ENCODE measurements at regions not wholly inside any gene's neighbourhood (a gene's known extent, or its start where the extent isn't known, plus 50 kb on each side); places are given as distances from the start of the nearest gene placed in this dataset.
"Not testable (repeated sequence)": the region's sequence is repeated elsewhere in the genome, so short reads cannot be mapped to it uniquely, and the experiment has no call there.

DNA sequence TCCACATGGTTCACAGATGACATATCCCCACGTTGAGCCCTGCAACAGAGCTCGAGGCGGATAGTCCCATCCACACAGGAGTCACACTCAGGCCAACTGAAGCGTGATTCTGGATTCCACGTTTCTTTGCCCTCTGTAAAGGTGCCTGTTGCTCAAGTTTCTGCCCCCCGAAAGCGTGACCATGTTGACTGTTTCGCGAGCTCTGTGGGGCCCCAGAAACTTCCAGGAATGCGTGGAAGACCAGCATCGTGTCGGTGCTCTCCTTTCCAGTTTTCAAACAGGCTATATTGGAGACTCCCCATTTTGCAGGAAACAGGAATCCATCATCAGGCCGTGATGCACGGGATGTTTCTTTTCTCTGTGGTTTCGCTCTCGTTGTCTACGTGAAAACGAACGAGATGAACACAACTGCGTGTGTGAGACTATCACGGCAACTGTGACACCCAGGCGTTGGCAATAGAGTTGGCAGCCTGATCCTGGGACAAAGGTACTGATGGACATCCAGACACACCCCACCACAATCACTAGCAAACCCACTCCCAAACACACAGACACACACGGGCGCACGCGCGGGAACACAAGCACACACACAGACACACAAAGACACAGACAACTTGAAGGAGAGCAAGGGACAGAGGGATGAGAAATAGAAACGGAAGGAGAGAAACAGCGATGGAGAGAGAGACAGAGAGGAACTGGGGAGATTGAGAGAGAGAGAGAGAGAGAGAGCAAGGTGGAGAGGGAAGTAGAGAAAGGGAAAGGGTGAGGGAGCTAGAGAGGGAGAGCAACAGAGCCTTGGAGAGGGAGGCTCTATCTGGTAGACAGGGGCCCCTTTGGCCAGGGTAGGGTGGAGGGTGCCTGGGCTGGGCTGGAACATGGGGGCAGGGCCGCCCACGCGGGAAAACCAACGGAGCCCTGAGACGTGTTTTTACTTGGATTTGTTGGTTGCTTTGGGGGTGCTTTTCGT lies 1609.3 kb downstream of the SPATA31A7 start:
- H3K27ac Mint-ChIP-seq, result peak overlapping the region; percentile 0
- H3K4me3 Mint-ChIP-seq, result peak overlapping the region; percentile 70 to 75
- not testable (repeated sequence) for H3K9me3 Mint-ChIP-seq, ATAC-seq
- DNase-seq, result peak; percentile 48 to 56
- peaks cover 42% of the 10 kb centered on the region for H3K4me1 Mint-ChIP-seq
- H3K27me3 Mint-ChIP-seq, result peaks cover 47% of the 10 kb centered on the region

DNA sequence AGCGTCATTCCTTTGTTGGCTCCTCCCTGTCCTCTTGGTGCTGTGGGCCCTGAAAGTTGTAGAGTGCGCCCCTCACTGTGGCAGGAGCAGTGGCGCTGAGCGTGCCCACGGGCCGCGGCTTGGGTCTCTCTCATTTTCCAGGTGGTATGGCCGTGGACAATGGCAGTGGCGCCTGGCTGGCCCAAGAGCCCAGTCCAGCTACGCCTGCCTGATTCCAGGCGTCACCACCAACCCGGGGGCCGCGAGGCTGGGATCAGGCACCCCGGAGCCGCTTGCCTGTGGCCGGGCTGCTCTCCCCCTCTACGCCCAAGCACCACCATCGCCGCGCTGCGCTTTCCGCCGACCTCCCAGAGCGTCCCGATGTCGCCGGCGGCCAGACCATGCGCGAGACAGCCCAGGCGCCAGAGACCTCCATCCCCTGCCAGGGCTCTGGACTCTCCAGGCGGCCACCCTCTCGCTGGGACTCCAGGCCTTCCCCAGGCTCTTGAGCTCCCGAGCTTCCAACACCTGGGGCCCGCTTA lies 1610.1 kb downstream of the SPATA31A7 start:
- Mint-ChIP-seq H3K27me3 (peaks cover 55% of the 10 kb centered on the region), H3K4me1 (peaks cover 42% of the 10 kb centered on the region), H3K4me3 (peak overlapping the region; percentile 70 to 75)
- ATAC-seq, result peak; percentile 5
- peak; percentile 44 to 66 for DNase-seq
- H3K27ac Mint-ChIP-seq, H3K9me3 Mint-ChIP-seq: not testable (repeated sequence)

DNA sequence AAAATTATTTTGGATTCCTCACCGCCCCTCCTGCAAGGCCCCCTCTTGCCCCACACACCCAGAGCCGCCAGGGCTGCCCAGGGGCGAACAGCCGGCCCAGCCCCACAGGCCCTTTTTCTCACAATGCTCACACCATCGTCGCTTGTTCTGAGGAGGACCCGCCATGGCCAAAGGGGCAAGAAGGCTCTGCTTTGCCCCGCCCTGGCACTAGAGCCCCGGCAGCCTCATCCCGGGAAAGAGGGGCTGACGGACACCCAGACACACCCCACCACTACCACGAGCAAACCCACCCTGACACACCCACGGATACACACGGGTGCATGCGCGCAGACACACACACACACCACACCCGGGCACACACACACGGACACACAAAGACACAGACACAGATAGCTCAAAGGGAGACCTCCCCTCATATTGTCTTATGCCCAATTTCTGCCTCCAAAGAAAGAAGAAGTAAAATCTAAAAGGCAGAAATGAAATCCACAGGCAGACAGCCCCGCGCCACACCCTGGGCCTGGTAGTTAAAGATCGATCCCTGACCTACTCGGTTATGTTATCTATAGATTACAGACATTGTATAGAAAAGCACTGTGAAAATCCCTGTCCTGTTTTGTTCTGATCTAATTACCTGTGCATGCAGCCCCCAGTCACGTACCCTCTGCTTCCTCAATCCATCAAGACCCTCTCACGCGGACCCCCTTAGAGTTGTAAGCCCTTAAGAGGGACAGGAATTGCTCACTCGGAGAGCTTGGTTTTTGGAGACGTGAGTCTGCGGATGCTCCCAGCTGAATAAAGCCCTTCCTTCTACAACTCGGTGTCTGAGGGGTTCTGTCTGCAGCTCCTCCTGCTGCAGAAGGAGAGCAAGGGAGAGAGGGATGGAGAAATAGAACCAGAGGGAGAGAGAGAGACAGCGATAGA lies 1610.9 kb downstream of the SPATA31A7 start:
- not testable (repeated sequence) for H3K9me3 Mint-ChIP-seq, H3K27ac Mint-ChIP-seq
- DNase-seq (peak; percentile 40 to 62), ATAC-seq (peak; percentile 22)
- peaks cover 42% of the 10 kb centered on the region for H3K4me1 Mint-ChIP-seq
- peaks cover 63% of the 10 kb centered on the region for H3K27me3 Mint-ChIP-seq
- H3K4me3 Mint-ChIP-seq, result peak overlapping the region; percentile 70 to 75

DNA sequence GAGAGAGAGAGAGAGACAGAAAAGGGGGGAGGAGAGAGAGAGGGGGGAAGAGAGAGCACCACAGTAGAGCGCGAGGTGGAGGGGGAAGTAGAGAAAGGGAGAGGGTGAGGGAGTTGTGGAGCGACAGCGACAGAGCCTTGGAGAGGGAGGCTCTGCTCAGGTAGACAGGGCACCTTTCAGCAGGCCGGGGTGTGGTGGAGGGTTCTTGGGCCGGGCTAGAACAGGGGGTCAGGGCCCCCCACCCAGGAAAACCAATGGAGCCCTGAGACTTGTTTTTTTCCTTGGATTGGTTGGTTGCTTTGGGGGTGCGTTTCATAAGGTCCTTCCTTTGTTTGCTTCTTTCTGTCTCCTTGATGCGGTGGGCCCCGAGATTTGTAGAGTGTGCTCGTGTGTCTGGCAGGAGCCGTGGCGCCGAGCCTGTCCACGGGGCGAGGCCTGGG lies 1611.6 kb downstream of the SPATA31A7 start:
- peak; percentile 23 for ATAC-seq
- Mint-ChIP-seq H3K4me3 (peak overlapping the region; percentile 70 to 75), H3K4me1 (peaks cover 42% of the 10 kb centered on the region), H3K27ac (peak overlapping the region; percentile 0 to 95), H3K27me3 (peaks cover 67% of the 10 kb centered on the region)
- DNase-seq, result peak in 1 of 2 donors; percentile 32
- H3K9me3 Mint-ChIP-seq, result not testable (repeated sequence)

DNA sequence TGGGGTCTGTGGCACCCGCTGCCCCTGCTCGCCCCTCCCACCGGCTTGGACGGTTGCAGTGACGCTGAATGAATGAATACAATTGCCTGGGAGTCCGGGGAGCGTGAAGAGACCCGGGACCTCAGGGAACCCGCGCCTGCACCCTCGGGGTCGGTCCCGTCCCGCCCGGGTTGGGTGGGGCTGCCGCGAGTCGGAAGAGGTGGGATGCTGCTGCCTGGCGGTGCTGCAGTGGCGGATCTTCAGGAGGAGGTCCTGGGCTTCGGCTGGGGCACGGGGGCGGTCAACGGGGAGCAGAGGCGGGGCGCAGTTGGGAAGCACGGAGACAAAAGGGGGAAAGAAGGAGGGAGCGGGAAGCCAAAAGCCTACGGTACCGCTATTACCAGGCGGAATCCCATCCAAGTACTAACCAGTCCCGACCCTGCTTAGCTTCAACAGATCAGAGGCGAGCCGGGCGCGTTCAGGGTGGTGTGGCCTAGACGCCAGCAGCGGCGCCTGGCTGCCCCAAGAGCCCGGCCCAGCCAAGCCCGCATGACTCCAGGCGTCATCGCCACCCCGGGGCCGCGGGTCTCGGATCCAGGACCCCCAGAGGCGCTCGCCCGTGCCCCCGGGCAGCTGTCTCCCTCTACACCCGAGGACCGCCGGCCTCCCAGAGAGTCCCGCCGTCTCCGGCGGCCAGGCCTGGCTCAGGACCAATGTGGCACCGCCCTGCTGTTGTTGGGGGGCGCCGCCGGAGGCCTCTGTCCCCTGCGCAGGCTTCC lies 1612.3 kb downstream of the SPATA31A7 start:
- Mint-ChIP-seq H3K4me3 (peak overlapping the region; percentile 70 to 75), H3K27me3 (peaks cover 67% of the 10 kb centered on the region), H3K27ac (peak overlapping the region; percentile 79 to 95), H3K4me1 (peaks cover 42% of the 10 kb centered on the region)
- ATAC-seq (peak; percentile 98), DNase-seq (peak; percentile 93 to 98)
- not testable (repeated sequence) for H3K9me3 Mint-ChIP-seq

DNA sequence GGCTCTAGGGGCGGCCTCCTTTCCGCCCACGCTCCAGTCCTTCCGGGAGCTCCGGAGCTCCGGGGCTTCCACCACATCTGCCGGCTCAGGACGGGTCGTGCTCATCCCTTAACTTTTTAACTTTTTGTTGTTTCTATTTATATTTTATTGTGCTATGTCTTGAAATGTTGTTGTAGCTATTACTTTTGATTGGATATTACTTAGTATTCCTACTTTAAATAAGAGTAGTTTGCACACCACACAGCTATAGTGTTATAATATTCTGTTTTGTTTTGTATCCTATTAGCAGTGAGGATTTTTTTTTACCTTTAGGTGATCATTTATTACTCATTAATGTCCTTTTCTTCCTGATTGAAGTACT lies 1612.9 kb downstream of the SPATA31A7 start:
- Mint-ChIP-seq H3K27ac (peak overlapping the region in 1 of 2 donors; percentile 95), H3K27me3 (peaks cover 72% of the 10 kb centered on the region), H3K4me3 (peak overlapping the region; percentile 70 to 75), H3K4me1 (peaks cover 42% of the 10 kb centered on the region)
- DNase-seq, ATAC-seq, H3K9me3 Mint-ChIP-seq: not testable (repeated sequence)

DNA sequence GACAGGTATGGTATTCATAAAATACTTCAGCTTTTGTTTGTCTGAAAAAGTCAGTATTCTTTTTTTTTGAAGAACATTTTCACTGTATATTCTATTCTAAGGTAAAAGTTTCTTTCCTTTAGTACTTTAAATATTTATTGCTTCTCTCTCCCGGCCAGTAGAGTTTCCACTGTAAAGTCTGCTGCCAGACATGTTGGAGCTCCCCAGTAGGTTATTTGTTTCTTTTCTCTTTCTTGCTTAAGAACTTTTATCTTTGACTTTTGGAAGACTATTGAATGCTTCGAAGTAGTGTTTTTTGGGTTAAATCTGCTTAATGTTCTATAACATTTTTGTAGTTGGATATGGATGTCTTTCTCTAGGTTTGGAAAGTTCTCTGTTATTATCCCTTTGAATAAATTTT lies 1613.3 kb downstream of the SPATA31A7 start:
- Mint-ChIP-seq H3K4me3 (peak overlapping the region; percentile 56 to 75), H3K27ac (peak overlapping the region in 1 of 2 donors; percentile 12), H3K4me1 (peaks cover 45% of the 10 kb centered on the region), H3K27me3 (peaks cover 76% of the 10 kb centered on the region)
- DNase-seq, H3K9me3 Mint-ChIP-seq, ATAC-seq: not testable (repeated sequence)

DNA sequence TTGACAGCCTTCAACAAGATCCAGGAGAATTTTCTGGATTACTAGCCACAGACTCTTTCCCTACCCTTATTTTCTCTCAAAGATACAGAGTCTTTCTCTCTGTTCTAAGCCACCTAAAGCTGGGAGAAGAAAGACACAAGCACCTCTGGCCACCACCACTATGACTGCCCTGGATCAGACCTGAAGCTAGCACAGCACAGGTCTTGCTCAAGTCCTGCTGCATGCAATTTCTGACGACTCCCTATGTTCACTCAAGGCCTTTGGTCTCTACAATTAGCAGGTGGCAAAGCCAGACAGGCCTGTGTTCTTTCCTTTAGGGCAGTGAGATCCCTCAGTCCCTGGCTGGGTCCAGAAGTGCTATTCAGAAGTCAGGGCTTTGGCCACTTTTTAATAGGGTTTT lies 1614.5 kb downstream of the SPATA31A7 start:
- H3K27ac Mint-ChIP-seq, DNase-seq, H3K4me3 Mint-ChIP-seq, H3K9me3 Mint-ChIP-seq, ATAC-seq: not testable (repeated sequence)
- H3K4me1 Mint-ChIP-seq, result peaks cover 41% of the 10 kb centered on the region
- H3K27me3 Mint-ChIP-seq, result peaks cover 73% of the 10 kb centered on the region

DNA sequence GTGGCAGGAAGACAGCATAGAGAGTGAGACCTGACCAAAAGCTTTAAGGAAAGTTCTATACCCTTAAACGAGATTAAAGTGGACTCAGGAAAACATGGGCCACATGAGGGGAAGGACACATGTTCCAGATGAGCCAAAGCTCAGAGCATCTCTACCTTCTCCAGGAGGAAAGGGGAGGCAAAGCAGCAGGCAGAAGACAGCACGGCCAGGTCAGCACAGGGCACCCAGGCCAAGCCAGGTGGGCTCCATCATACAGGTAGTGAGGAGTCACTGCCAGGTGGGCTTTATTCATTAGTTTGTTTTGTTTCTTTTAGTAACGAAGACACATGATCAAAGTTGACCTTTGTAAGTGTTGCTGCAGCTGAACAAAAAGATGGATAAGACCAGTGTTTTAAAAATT lies 1617.6 kb downstream of the SPATA31A7 start:
- not testable (repeated sequence) for ATAC-seq, H3K27ac Mint-ChIP-seq, H3K4me3 Mint-ChIP-seq, DNase-seq, H3K9me3 Mint-ChIP-seq
- Mint-ChIP-seq H3K4me1 (peaks cover 12% of the 10 kb centered on the region), H3K27me3 (peaks cover 52% of the 10 kb centered on the region)

DNA sequence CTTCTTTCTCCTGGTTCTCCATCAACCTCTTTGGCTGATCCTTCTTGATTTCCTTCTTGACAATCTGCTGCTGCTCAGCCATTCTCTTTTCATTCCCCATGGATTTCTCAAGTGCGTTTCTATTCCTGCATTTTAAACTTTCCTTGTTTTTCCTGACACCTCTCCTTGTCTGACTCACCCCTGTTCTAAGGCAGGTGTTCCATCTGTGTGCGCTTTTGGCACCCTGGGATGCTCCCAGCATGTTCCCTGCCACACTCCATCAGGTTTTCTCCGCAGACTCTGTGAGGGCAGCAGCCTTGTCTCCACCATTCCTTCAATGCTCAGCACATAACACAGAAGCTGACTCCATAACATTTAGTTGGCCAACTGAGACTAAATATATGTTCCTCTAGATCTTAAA lies 1618.2 kb downstream of the SPATA31A7 start:
- not testable (repeated sequence) for ATAC-seq, H3K27ac Mint-ChIP-seq, DNase-seq, H3K4me1 Mint-ChIP-seq, H3K9me3 Mint-ChIP-seq, H3K4me3 Mint-ChIP-seq
- H3K27me3 Mint-ChIP-seq, result peaks cover 48% of the 10 kb centered on the region

DNA sequence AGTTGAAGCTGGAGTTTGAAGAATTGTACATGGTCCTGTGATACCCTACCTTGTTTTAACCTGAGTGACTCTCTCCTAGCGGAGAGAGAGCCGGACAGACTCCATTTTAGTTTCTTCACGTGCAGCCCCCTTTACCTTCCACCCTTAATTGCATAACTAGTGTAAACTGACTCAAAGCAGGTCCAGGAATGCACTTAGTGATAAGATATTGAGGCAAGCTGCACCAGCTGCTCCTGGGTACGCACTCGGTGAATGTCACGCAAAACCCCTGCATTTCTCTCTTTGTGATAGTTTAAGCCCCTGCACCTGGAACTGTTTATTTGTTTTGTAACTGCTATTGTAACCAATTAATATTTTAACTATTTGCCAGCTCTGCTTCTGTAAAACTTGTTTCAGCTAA lies 1620.5 kb downstream of the SPATA31A7 start:
- H3K4me1 Mint-ChIP-seq, H3K4me3 Mint-ChIP-seq, H3K27ac Mint-ChIP-seq, H3K9me3 Mint-ChIP-seq, ATAC-seq, DNase-seq: not testable (repeated sequence)
- peaks cover 45% of the 10 kb centered on the region for H3K27me3 Mint-ChIP-seq

DNA sequence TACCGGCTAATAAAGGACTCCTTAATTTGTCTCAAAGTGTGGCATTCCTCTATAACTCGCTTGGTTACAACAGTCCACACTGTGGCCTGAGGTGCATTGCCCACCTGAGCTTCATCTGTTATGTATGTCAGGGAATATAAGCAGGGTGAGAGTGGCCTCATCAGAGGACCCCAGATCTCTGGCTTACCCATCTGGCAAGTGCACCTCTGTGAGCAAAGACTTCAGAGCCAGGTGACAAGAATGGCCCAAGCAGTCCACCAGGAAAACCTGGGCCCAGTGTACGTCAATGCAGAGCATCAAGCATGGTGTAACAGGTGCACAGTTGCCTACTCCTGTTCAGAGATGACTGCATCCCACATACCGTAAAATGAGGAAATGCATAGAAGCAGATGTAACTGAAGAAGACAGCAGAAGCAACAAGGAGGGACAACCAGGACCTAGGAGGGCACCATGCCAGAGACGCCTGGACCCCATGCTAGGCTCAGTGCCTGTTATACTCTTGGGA lies 1621.0 kb downstream of the SPATA31A7 start:
- ATAC-seq, H3K9me3 Mint-ChIP-seq, H3K4me3 Mint-ChIP-seq, DNase-seq, H3K4me1 Mint-ChIP-seq, H3K27ac Mint-ChIP-seq: not testable (repeated sequence)
- peaks cover 45% of the 10 kb centered on the region for H3K27me3 Mint-ChIP-seq

DNA sequence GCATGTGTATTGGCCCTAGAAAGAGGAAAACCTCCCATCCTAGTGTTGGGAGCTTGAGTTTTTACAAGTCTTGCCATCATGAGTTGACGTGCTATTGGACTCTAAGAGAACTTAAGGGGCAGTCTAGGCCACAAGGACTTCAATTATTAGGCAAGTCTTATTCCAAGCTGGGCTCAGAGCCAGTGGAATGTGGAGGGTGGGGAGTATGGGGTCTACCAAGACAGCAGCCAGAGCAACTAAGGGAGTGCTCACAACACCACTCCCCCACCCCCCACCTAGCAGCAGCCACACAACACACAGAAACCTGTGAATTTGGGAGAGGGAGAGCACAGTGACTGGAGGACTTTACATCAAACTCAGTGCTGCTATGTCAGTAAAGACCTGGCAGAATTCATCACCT lies 1625.6 kb downstream of the SPATA31A7 start:
- H3K4me1 Mint-ChIP-seq, ATAC-seq, H3K4me3 Mint-ChIP-seq, H3K27ac Mint-ChIP-seq, DNase-seq: not testable (repeated sequence)
- H3K27me3 Mint-ChIP-seq, result peaks cover 57% of the 10 kb centered on the region
- H3K9me3 Mint-ChIP-seq, result peaks cover 5 to 19% of the 10 kb centered on the region in 2 donors

DNA sequence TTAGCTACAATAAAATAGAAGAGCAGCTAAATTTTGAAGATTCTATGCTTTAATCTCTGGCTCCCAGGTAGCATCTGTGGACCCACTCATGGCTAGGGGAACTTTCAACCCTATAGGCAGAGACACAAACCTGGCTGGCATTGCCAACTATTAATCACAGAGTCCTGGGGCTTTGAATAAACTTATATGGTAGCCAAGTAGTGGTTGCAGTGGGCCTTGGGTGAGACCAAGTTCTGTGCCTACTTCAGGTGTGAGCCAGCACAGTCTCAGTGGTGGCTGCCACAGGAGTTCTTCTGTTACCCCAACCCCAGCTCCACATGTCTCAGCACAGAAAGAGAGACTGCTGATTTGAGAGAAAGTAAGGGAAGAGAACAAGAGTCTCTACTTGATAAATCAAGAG lies 1626.5 kb downstream of the SPATA31A7 start:
- Mint-ChIP-seq H3K9me3 (peaks cover 5 to 19% of the 10 kb centered on the region in 2 donors), H3K27me3 (peaks cover 49% of the 10 kb centered on the region)
- H3K27ac Mint-ChIP-seq, DNase-seq, ATAC-seq, H3K4me3 Mint-ChIP-seq, H3K4me1 Mint-ChIP-seq: not testable (repeated sequence)

Measured in stimulated activated naive CD8-positive, alpha-beta T cell treated with anti-CD3 and anti-CD28 coated beads, Interleukin-15, amount 100 ng/mL, for 72 hours (primary cell).